ENCODE measurements at regions not wholly inside any gene's neighbourhood (a gene's known extent, or its start where the extent isn't known, plus 50 kb on each side); places are given as distances from the start of the nearest gene placed in this dataset.

- ATAC-seq (ENCODE audit: low FRiP score), result no peak
- TF ChIP-seq, protein P1, sequence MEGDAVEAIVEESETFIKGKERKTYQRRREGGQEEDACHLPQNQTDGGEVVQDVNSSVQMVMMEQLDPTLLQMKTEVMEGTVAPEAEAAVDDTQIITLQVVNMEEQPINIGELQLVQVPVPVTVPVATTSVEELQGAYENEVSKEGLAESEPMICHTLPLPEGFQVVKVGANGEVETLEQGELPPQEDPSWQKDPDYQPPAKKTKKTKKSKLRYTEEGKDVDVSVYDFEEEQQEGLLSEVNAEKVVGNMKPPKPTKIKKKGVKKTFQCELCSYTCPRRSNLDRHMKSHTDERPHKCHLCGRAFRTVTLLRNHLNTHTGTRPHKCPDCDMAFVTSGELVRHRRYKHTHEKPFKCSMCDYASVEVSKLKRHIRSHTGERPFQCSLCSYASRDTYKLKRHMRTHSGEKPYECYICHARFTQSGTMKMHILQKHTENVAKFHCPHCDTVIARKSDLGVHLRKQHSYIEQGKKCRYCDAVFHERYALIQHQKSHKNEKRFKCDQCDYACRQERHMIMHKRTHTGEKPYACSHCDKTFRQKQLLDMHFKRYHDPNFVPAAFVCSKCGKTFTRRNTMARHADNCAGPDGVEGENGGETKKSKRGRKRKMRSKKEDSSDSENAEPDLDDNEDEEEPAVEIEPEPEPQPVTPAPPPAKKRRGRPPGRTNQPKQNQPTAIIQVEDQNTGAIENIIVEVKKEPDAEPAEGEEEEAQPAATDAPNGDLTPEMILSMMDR (IDR thresholded peaks at IDR 0.05), result no peak
- DNase-seq (ENCODE audit: low spot score), result no peak
Measured at GRCh38 chr14:51491036-51491545, 160.6 kb upstream of the FRMD6 start.

DNA sequence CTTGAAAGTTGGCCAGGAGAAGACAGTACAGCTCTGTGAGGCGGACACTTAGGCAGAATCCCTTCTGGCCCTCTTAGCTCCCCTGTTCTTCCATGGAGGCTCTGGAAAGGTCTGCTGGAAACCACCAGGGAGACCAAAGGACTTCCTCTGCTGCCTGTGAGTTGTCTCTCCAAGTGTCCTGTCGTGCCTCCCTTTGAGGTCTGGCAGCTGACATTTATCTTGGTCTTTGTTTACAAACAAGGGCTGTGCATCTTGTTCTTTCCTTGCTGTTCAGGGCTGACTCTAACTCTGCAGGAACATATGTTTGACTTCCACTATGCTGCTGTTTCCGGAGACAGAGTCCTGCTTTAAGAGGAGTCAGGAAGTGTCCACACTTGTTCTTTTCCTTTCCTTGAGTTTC, 159.9 kb upstream of the FRMD6 start:
- DNase-seq (ENCODE audit: low spot score), result no peak
- ATAC-seq (ENCODE audit: low FRiP score), result no peak
- TF ChIP-seq, protein P1 (IDR thresholded peaks at IDR 0.05), result no peak

GRCh38 chr14:51495319-51495718, 156.4 kb upstream of the FRMD6 start:
- no peak for ATAC-seq (ENCODE audit: low FRiP score)
- TF ChIP-seq, protein P1 (IDR thresholded peaks at IDR 0.05), result no peak
- DNase-seq (ENCODE audit: low spot score), result no peak

DNA sequence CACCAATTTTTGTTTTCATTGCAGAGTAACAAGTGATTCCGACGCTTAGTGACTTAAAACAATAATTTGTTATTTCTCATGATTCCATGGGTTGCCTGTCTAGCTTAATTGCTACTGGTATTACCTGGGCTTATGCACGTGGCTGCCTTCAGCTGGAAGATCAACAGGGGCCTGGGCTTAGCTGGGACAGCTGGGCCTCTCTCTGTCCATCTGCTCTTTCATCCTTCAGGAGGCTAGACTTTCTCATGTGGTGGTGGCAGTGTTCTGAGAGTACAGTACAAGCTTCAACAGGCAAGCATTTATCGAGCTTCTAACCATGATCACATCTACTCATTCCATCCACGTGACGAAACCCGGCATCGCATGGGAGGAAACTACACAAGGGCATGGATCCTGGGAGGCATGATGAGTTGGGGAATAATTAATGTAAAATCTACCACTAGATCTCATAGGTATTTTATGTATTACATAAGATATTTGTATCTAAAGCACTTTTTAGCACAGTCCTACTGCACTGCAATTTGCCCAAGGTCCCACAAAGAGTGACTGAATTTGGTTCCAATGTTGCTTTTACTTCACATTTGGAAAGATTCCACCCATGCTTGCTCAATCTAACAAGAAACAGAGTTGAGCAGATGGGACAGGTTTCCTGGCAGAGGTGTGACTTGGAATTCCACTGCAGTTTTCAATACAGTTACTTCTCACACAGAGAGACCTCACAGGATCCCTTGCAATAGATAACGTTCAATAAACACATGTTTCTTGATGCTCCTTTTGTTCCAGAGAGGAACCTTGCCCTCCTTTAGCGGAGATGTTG, 153.1 kb upstream of the FRMD6 start:
- ATAC-seq (ENCODE audit: low FRiP score), result no peak
- TF ChIP-seq, protein P1 (IDR thresholded peaks at IDR 0.05), result no peak
- no peak for DNase-seq (ENCODE audit: low spot score)

DNA sequence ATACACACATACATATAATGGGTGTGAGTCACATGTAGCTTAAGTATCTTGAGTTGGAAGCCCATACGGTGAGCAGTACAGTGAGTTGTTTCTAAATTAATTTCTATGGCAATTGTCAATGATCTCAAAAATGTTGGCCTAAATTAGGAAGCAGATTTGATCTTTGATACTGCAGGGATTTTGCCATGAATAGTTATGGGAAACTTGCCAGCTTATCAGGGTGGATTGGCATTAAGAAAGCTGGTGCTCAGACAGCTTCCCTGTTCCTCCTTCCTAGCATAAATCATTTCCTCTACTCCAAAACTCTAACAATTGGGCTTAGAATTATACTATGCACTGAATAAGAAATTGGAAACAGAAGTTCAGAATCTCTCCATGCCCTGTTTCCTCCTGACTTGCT, 150.9 kb upstream of the FRMD6 start:
- ATAC-seq (ENCODE audit: low FRiP score), result no peak
- no peak for DNase-seq (ENCODE audit: low spot score)
- TF ChIP-seq, protein P1 (IDR thresholded peaks at IDR 0.05), result no peak

DNA sequence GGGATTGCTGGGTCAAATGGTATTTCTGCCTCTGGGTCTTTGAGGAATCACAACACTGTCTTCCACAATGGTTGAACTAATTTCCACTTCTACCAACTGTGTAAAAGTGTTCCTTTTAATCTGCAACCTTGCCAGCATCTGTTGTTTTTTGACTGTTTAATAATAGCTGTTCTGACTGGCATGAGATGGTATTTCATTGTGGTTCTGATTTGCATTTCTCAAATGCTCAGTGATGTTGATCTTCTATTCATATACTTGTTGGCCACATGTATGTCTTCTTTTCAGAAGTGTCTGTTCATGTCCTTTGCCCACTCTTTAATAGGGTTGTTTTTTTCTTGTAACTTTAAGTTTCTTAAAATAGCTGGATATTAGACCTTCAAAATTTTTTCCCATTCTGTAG, 150.0 kb upstream of the FRMD6 start:
- no peak for ATAC-seq (ENCODE audit: low FRiP score)
- no peak for DNase-seq (ENCODE audit: low spot score)
- TF ChIP-seq, protein P1 (IDR thresholded peaks at IDR 0.05), result no peak

DNA sequence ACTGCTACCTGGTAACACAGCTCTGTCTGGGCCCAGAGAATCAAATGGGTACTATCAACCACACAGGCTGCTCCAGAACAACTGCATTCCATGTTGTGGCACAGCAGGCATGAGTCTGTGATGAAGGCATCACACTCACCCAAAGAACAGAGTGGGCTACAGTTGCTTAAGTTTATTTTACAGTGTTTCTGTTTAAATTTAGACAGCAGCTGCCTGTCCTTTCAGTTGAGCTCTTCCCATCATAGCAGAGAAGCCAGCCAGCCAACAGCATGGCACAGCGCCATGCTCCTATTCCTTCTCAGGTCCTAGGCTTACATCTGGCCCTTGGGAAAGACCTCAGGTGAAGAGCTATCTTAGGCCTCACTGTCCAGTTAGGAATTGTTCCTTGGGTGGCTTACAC, 147.0 kb upstream of the FRMD6 start:
- no peak for ATAC-seq (ENCODE audit: low FRiP score)
- TF ChIP-seq, protein P1 (IDR thresholded peaks at IDR 0.05), result no peak

More for the DNA sequence above, 147.0 kb upstream of the FRMD6 start:
- no peak for DNase-seq (ENCODE audit: low spot score)

All from omental fat pad (tissue), 3 donors.